ENCODE measurements at regions not wholly inside any gene's neighbourhood (a gene's known extent, or its start where the extent isn't known, plus 50 kb on each side); places are given as distances from the start of the nearest gene placed in this dataset.

GRCh38 chr15:101573951-101574350 lies 78.2 kb downstream of the TM2D3 start:
- no peak for TF ChIP-seq EZH2 (IDR thresholded peaks at IDR 0.05; ENCODE audit: borderline replicate concordance, low read depth, low read length, poor library complexity, severe bottlenecking)
- TF ChIP-seq, protein P1, sequence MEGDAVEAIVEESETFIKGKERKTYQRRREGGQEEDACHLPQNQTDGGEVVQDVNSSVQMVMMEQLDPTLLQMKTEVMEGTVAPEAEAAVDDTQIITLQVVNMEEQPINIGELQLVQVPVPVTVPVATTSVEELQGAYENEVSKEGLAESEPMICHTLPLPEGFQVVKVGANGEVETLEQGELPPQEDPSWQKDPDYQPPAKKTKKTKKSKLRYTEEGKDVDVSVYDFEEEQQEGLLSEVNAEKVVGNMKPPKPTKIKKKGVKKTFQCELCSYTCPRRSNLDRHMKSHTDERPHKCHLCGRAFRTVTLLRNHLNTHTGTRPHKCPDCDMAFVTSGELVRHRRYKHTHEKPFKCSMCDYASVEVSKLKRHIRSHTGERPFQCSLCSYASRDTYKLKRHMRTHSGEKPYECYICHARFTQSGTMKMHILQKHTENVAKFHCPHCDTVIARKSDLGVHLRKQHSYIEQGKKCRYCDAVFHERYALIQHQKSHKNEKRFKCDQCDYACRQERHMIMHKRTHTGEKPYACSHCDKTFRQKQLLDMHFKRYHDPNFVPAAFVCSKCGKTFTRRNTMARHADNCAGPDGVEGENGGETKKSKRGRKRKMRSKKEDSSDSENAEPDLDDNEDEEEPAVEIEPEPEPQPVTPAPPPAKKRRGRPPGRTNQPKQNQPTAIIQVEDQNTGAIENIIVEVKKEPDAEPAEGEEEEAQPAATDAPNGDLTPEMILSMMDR (conservative IDR thresholded peaks at IDR 0.05; ENCODE audit: low read depth, low read length): no peak
